Muscle layer of duodenum (tissue), 2 donors: ENCODE measurements at regions not wholly inside any gene's neighbourhood (a gene's known extent, or its start where the extent isn't known, plus 50 kb on each side); places are given as distances from the start of the nearest gene placed in this dataset.
"Not testable (repeated sequence)": the region's sequence is repeated elsewhere in the genome, so short reads cannot be mapped to it uniquely, and the experiment has no call there.

ENCODE experiments used
- H3K27ac ChIP-seq: one replicate; pipeline ENCODE4 v1.7.0; 2013; ENCODE audit warnings: mild to moderate bottlenecking, low read length
- H3K27me3 ChIP-seq: one replicate; pipeline ENCODE4 v1.7.0; 2013; ENCODE audit warnings: low read depth, mild to moderate bottlenecking, control low read depth, low read length
- H3K36me3 ChIP-seq, 2 donors: one replicate each; pipeline ENCODE4 v1.7.0; 2013; ENCODE audit warnings: low read length in 2 of 2, control low read depth in 1 of 2, mild to moderate bottlenecking in 1 of 2; ENCODE audit not compliant: insufficient read depth in 2 of 2, control insufficient read depth in 1 of 2
- H3K4me1 ChIP-seq, 2 donors: one replicate each; pipeline ENCODE4 v1.7.0; 2013; ENCODE audit warnings: low read length in 2 of 2, mild to moderate bottlenecking in 2 of 2, control low read depth in 1 of 2, moderate library complexity in 1 of 2; ENCODE audit not compliant: insufficient read depth in 2 of 2, control insufficient read depth in 1 of 2
- H3K4me3 ChIP-seq, 2 donors: one replicate each; pipeline ENCODE4 v1.7.0; 2013; ENCODE audit warnings: low read length in 2 of 2, low read depth in 1 of 2, mild to moderate bottlenecking in 1 of 2
- H3K9me3 ChIP-seq, 2 donors: one replicate each; pipeline ENCODE4 v1.7.0; 2013; ENCODE audit warnings: low read length in 2 of 2, control low read depth in 1 of 2, mild to moderate bottlenecking in 1 of 2; ENCODE audit not compliant: control insufficient read depth in 1 of 2
- donor health status: healthy.

- H3K9me3 ChIP-seq, H3K4me1 ChIP-seq, H3K27ac ChIP-seq, H3K27me3 ChIP-seq, H3K36me3 ChIP-seq, H3K4me3 ChIP-seq: not testable (repeated sequence)
Measured at GRCh38 chr3:75500357-75500756, 163.8 kb upstream of the FRG2C start.

GRCh38 chr3:75502171-75502570 lies 162.0 kb upstream of the FRG2C start:
- not testable (repeated sequence) for H3K9me3 ChIP-seq, H3K4me3 ChIP-seq, H3K36me3 ChIP-seq, H3K27me3 ChIP-seq, H3K4me1 ChIP-seq
- peak overlapping the region; percentile 56 for H3K27ac ChIP-seq

- Histone ChIP-seq H3K27ac (peak overlapping the region; percentile 56), H3K4me3 (peak overlapping the region; percentile 24 to 46)
- not testable (repeated sequence) for H3K4me1 ChIP-seq, H3K27me3 ChIP-seq, H3K36me3 ChIP-seq, H3K9me3 ChIP-seq
Measured at GRCh38 chr3:75502769-75503756, 161.1 kb upstream of the FRG2C start.

- Histone ChIP-seq H3K36me3 (no peaks in the 10 kb centered on the region), H3K4me1 (no peaks in the 10 kb centered on the region), H3K9me3 (peaks cover 0 to 14% of the 10 kb centered on the region in 2 donors), H3K4me3 (no peak overlapping the region), H3K27me3 (no peaks in the 10 kb centered on the region), H3K27ac (no peak overlapping the region)
Measured at GRCh38 chr3:75506603-75507002, 157.5 kb upstream of the FRG2C start.

- not testable (repeated sequence) for H3K36me3 ChIP-seq, H3K27me3 ChIP-seq, H3K4me1 ChIP-seq, H3K27ac ChIP-seq, H3K4me3 ChIP-seq
- peaks cover 0 to 14% of the 10 kb centered on the region in 2 donors for H3K9me3 ChIP-seq
Measured at GRCh38 chr3:75507956-75508355, 156.2 kb upstream of the FRG2C start.

- H3K27me3 ChIP-seq, H3K4me1 ChIP-seq, H3K36me3 ChIP-seq, H3K4me3 ChIP-seq, H3K9me3 ChIP-seq, H3K27ac ChIP-seq: not testable (repeated sequence)
Measured at GRCh38 chr3:75527657-75528056, 136.5 kb upstream of the FRG2C start.

- not testable (repeated sequence) for H3K27ac ChIP-seq, H3K27me3 ChIP-seq
Measured at GRCh38 chr3:75552095-75552494, 112.0 kb upstream of the FRG2C start.

GRCh38 chr3:75564427-75564826 lies 99.7 kb upstream of the FRG2C start:
- H3K27ac ChIP-seq, H3K27me3 ChIP-seq, H3K4me1 ChIP-seq: not testable (repeated sequence)

More at GRCh38 chr3:75552095-75552494, 112.0 kb upstream of the FRG2C start:
- H3K4me1 ChIP-seq, H3K4me3 ChIP-seq, H3K36me3 ChIP-seq: not testable (repeated sequence)
- peaks cover 3 to 10% of the 10 kb centered on the region in 2 donors for H3K9me3 ChIP-seq

GRCh38 chr3:75572303-75572702 lies 91.8 kb upstream of the FRG2C start:
- H3K4me1 ChIP-seq, H3K27me3 ChIP-seq, H3K4me3 ChIP-seq, H3K27ac ChIP-seq, H3K36me3 ChIP-seq, H3K9me3 ChIP-seq: not testable (repeated sequence)

More at GRCh38 chr3:75564427-75564826, 99.7 kb upstream of the FRG2C start:
- H3K36me3 ChIP-seq, H3K9me3 ChIP-seq, H3K4me3 ChIP-seq: not testable (repeated sequence)

- H3K27ac ChIP-seq, H3K4me1 ChIP-seq, H3K36me3 ChIP-seq, H3K27me3 ChIP-seq, H3K9me3 ChIP-seq, H3K4me3 ChIP-seq: not testable (repeated sequence)
Measured at GRCh38 chr3:75579091-75579490, 85.0 kb upstream of the FRG2C start.

- not testable (repeated sequence) for H3K36me3 ChIP-seq, H3K4me1 ChIP-seq, H3K27ac ChIP-seq, H3K27me3 ChIP-seq, H3K9me3 ChIP-seq
- peak overlapping the region in 1 of 2 donors; percentile 48 for H3K4me3 ChIP-seq
Measured at GRCh38 chr3:75579536-75579935, 84.6 kb upstream of the FRG2C start.
